Epidermal melanocyte (primary cell): ENCODE measurements at regions not wholly inside any gene's neighbourhood (a gene's known extent, or its start where the extent isn't known, plus 50 kb on each side); places are given as distances from the start of the nearest gene placed in this dataset.

Experiments used
- DNase-seq: peaks from one replicate; pipeline ENCODE4 v3.0.0; 2011; ENCODE audit warnings: low spot score; ENCODE audit not compliant: insufficient read length

DNA sequence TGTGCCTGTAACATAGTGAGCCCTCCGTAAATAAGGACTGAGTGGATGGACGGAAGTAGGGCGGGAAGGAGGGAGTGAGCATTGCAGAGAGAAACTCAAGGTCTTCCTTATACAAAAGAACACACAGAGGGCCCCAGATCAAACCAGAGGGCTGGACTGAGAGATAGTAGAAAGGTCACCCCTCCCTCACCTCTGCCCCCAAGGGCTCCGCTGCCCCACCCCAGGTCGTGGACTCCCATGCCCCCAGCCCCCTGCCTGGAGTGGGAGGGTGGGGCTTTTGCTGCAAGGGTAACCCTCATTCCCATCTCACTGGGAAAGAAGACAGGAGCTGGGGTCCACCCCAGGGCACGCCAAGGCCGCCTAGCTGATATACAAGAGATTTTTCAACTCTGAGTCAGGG lies 157.0 kb downstream of the MN1 start:
- no peak for DNase-seq

DNA sequence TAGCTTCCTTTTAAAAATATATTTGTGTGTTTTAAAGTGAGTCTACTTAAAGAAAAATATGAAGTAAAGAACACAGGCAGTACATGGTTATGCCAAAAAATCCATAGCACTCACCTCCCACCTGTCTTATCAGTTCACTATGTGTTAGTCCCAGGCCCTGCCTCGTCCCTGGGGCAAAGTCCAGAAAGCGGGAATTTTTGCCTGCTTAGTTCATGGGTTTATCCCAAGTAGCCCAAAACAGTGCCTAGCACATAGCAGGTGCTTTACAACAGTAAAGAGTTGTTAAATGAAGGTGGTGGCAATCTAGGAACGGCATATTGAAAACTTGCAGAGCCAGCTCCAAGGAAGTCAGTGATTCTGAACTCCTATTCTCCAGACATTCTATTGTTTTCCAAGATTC lies 154.0 kb downstream of the MN1 start:
- DNase-seq = no peak

DNA sequence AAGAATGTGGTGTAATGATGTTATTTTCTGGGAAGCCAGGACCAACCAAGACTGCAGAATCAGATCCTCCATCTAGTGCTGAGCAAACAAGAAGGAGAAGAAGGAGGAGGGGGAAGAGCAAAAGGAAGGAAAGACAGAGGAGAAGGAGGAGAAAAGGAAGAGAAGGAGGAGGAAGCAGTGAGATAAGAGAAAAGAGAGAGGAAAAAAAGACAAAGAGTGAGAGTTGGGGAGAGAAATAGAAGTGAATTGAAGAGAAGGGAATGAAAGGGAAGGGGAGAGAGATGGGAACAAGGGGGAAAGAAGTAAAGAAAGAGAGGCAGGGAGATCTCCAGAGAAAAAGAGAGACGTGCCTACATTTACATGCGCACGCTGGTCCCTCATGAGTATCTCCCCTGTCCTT lies 153.5 kb downstream of the MN1 start:
- DNase-seq = no peak

DNA sequence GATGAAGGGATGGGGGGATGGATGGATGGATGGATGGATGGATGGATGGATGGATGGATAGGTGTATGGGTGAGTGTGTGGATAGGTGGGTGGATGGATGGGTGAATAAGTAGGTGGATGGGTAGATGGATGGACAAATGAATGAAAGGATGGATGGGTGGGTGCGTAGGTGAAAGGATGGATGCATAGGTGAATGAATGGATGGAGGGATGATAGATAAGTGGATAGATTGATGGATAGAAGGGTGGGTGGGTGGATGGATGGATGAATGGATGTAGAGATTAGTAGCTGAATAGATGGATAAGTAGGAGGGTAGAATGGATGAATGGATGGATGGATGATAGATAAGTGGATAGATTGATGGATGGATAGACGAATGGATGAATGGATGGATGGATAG lies 152.7 kb downstream of the MN1 start:
- DNase-seq = no peak

DNA sequence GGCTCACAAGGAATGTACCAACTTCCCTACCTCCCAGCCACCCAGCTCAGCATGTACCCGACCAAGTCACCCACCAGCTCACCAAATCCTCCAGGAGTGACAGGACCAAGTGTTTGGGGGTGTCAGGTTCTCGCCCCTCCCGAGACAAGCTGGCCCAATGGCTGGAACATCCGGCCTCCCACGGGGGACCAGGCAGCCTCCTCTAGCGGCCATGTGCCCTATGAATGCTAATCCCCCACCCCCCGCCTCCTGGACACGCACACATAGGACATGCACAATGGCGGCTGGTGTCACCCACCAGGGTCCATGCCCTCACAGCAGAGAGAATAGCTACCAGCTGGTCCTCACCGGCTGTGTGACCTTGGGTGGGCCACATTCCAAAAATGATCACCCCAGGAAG lies 151.0 kb downstream of the MN1 start:
- DNase-seq = no peak

DNA sequence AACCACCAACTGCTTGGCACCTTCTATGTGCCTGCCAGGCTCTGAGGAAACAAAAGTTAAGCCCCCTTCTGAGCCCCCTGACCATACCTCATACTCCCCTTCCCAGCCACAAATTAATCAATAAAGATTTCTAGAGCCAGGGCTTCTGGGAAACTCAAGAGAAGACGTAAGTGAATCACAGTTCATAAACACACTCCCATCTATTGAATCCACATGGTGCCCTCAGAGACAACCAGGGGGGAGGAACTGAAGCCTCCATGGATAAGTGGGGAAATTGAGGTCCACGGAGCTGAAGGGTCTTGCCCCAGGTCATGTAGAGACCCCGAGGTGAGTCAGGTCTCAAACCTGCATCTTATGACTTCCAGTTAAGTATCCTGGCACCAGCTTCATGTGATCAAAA lies 150.6 kb downstream of the MN1 start:
- DNase-seq = no peak

DNA sequence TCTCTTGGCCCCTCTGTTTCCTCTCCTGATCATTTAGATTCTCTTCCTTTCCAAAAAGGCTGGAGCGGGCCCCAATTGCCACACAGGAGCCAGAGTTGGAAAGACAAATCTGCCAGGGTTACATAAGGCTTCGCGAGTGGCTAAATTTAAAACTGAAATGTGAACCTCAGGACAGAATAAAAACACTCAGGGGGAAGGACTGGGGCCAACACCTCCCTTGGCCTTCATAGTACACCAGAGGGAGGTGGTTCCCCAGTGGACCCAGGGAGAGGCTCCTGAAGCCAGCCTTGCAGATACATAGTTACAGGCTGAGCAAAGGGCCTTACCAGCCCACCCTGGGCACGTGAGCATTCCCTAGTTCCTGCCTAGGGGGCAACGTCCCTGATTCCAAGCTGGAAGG lies 150.1 kb downstream of the MN1 start:
- DNase-seq = no peak

DNA sequence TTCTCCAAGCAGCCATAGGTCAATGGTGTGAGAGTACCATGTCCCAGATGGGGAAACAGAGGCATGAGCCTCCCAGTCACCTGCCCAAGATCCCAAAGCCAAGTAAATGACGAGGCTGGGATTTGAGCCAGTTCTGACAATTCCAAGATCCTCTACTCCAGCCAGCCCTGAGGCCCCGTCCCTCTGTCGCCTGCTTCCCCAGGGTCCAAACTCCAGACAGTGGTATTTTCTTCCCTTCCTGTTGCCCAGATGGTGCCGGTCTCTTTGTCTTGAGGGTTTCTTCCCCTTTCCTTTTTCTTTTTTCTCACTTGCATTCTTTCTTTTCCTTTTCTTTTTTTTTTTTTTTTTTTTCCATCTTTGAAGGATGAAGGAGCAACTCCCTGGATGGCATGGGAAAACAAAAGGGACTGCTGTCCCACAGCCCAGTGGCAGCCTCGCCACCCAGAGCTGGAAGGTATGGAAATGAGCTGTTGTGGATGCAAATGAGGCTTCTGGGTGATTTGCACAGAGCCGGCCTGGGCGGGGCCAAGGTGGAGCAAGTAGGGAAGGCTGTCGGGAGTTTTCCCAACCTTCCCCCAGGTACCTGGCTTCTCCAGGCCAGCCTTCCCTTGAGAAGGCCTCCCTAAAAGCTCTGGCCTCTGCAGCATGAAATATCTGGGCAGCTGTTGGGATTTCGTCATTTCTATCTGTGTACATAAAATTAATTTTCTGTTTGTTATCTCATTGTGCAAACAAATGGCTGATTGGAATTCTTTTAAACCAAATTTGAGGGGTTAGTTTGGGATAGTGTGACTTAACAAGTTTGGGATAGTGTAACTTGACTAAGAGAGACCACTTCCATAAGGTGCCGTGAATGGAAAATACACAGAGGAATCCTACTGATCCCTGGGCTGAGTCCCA lies 146.8 kb downstream of the MN1 start:
- no peak for DNase-seq

DNA sequence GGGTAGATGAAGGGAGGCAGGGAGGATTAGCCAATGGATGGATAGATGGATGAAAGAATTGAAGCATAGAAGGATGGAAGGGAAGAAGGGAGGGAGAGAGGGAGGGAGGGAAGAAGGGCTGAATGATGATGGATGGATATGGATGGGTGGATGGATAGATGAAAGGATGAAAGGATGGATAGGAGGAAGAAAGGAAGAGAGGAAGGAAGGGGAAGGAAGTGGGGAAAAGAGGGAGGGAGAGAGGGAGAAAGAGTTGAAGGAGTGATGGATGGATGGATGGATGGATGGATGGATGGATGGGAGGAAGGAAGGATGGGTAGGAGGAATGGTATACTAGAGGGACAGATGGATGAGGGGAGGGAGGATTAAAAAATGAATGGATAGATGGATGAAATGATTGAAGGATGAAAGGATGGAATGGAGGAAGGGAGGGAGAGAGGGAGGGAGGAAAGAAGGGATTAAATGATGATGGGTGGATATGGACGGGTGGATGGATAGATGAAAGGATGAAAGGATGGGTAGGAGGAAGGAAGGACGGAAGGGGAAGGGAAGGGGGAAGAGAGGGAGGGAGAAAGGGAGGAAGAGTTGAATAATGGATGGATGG lies 145.9 kb downstream of the MN1 start:
- DNase-seq = no peak

DNA sequence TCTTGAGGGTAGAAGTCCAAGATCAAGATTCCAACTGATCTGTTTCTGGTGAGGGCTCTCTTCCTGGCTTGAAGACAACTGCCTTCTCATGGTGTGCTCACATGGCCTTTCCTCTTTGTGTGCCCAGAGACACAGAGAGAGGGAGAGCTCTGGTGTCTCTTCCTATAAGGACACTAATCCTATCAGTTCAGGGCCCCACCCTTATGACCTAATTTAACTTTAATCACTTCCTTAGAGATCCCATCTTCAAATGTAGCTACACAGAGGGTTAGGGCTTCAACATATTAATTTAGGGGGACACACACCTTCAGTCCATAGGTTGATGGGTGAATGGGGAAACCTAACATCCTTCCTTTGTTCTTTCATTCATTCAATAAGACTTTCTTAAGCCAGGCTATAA lies 144.6 kb downstream of the MN1 start:
- DNase-seq = no peak

DNA sequence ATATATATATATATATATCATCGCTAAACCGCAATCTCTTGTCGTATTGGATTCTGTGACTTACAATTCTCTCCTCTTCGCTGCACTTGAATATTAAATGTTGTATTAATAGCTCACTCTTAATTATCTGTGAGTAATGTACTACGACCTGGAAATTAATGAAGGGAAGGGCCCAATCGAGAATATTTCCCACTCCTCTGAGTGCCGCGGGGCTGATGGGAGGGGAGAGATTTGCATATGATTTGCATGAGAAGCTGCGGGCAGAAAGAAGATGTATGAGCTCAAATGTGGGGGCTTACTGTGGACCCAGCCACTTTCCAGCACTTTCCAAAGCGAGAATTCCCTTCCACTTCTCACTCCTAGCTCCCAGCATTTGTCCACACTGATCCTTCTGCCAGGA lies 141.2 kb downstream of the MN1 start:
- no peak for DNase-seq

DNA sequence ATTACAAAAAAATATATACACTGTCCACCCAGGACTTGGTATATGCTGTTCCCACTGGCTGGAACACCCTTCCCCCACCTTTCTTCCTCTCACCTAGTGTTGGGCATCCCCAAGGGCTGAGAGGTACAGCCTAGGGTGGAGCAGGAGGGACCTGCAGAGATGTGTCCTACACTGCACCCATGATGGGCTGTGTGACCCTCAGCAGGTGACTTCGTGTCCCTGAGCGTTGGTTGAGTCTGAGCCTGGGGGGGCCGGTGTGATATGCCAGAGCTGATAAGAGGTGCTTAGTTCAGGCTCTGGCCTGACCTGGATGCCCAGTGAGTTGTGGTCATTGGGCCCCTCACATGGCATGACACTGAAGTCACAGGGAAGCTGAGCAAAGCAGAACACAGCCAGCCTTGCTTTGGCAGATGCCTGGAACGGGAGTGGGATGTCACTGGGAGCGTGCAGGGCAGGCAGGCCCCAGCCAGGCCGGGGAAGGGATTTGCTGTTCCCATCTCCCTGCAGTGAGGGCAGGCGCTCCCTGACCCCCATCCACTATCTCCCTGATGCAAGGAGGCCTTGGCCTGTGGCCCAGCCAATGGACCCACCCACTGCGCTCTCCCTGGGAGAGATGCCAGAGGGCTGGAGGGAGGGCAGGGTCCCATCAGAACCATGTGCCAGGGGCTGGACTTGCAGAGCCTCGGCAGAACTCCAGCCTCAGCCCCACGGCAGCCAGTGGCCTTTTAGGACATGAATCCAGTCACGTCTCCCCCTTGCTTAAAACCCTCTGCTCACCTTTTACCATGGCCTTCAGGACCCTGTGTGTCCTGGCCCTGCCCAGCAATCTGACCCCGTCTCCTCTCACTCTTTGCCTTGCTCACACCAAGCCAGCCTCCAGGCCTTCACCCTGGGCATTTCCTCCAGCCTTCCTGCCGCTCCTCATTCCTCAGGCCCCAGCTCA lies 138.9 kb downstream of the MN1 start:
- no peak for DNase-seq

DNA sequence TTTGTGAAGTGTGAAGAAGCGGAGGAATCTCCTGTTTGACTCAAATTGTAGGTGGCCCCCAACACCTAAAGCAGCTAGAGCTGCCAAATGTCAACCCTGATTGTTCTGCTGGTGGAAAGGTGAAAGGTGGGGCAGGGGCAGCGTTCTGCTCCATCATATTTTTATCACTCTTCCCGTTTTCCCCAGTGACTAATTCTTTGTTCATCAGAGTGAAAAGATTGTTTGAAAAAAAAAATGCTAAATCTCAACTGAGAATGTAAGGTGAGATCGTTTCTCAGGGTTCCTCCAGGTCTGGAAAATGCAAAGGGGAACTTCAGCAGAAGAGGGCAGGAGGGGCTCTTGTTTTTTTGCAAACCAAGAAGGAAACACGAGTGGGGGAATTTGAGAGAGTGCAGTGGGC lies 137.7 kb downstream of the MN1 start:
- no peak for DNase-seq

DNA sequence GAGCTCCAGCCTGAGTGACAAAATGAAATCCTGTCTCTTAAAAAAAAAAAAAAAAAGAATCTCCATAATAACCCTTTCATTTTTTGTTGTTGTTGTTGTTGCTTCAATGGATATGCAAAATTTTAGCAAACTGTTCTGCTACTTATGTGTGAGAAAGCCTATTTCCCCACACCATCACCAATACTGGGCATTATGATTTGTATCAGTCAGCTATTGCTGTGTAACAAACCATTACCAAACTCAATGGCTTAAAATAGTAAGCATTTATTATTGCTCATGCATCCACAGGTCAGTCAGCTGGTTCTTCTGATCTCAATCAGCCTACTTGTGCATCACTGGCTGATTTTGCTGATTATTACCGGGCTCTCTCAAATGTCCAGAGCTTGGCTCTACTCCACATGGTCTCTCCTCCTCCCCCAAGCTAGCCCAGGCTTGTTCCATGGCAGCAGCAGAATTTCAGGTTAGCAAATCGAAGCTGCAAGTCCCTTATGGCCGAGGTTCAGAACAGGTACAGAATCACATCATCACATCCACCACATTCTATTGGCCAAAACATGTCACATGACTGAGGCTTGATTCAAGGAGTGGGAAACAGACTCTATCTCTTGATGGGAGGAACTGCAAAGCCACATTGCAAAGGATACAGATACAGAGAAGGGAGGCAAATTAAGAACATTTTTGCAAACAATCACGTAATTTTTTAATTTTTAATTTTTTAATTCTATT lies 135.1 kb downstream of the MN1 start:
- DNase-seq = no peak

DNA sequence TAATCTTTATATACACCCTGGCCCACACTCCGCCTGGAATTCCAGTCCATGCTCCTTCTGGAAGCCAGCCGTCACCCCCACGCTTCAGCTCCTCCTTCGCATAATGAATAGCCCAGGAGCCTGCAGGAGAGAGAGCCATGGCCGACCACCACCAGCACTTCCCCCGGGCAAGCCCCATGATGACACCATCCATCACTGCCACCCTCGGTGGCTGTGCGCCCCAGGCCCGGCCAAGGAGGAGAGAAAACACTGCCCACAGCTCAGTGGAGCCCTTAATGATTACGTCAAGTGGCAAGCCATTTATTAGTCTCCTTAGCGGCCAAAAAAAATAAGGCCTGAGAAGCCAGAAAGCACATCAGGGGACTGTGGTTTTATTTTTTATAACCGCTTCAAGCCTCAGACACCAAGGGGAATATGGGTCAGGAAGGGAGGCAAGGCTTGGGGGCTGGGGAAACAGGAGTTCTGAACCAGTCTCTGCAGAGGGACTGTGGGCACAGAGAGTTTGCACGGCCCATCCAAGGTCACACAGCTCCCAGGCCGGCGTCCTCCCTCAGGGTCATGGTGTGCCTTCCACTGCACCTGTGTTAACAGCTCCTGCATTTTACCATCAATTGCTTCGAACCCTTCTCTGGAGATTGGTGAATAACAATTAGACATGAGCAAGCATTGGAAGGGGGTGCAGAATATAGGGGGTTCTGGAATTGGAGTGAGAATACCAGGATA lies 134.3 kb downstream of the MN1 start:
- no peak for DNase-seq

DNA sequence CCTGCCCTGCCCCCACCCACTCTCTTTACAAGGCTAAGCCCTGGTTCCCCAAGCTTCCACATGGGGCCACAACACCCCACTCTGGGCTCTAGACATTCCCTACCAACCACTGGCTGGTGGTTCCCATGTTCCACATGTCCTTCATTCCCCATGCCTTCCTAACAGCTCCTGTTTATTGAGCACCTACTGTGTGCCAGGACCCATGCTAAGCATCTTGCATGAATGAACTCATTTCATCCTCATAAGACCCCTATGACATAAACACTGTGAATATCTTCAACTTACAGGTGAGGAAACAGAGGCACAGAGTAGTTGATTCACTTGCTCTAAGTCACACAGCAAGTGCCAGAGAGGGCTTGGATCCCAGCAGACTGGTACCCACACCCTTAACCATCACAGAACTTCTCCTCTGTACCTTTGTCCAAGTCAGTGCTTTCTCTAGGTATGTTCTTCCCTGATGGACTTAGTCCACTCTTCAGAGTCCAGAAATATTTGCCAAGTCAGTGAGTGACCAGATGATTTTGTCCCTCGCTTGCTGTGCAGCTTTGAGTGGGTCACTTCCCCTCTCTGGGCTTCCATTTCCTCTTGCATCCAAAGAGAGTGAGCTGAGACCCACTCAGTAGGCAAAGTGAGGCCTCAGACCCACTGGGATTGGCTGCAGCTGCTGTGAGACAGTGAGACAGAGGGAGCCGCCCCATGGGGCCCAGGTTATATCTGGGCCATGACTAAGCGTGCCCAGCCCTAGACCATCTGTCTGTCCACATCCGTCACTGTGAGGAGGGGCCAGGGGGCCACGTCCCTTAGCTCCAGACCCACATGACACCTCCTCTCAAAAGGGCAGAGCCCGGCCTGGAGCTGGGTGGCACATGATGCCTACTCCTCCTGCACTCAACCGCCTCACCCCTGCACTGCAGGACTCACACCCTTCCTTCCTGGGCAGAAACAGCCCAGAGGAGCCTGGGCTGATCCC lies 132.4 kb downstream of the MN1 start:
- DNase-seq = no peak

DNA sequence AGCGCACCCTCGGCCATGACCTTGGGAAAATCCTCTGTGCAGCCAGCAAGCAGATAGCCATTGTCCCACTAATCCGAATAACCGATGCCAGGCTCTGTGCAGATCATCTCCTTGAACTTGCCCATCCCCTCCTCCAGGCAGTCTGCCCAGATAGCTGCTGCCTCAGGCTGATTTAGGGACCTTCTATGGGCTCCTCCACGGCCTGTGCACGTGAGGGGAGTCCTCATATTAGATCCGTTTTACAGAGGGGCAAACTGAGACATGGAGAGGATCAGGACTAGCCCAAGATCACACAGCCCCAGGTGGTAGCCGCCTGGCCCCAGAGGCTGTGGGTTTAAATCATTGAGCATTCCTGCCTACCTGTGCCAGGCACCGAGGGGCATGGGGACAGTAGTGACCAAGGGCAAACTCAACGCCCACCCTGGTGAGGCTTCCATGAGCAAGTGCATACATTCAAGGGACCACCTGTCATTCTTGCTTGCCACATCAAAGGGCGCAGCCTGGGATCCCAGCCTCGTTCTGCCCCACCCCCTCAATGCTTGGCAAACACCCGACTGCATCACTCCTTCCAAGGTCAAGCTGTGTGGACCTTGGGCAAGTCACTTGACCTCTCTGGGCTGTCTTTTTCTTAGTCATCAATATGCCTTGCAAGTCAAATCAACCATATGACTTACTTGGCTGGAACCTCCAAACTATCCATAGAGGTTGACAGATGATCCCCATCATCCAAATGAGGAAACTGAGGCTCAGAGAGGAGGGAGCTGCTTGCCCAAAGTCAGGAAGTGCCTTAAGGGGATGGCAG lies 131.6 kb downstream of the MN1 start:
- no peak for DNase-seq

DNA sequence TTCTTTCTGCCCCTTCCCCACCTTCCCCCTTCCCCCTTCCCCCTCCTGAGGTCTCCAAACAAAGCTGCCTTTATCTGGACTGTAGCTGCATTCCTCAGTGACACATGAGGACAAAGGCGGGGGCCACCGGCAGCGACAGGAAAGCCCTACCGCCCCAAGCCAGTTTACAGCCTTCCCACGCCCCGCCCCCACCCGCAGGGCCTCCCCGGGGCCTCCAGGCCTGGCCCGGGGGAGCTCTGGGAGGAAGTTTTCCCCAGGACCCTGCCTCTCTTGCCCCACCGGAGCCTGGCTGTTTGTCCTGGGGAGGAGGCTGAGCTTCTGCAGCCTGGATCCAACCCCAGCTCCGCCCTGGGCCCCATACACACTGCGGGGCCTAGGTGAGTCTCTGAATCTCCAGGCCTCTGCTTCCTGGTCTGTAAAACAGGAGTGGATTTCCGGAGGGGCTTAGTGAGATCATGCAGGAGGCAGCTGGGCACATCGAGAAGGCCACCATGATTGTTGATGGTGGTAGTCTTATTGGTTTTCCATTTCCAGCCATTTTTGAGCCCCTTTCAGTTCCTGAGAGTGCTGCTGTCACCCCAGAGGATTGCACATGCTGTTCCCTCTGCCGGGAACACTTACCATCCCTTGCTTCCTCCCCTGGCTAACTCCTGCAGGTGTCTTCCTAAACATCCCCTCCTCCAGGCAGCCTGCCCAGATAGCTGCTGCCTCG lies 130.7 kb downstream of the MN1 start:
- DNase-seq = no peak
